Glutamatergic neuron (in vitro differentiated cells): ENCODE measurements at regions not wholly inside any gene's neighbourhood (a gene's known extent, or its start where the extent isn't known, plus 50 kb on each side); places are given as distances from the start of the nearest gene placed in this dataset.

ENCODE experiments used
- DNase-seq: peaks from one replicate; pipeline ENCODE4 v3.0.0; 2022
- H3K27ac Mint-ChIP-seq: one replicate; pipeline ENCODE4 v1.8.0; 2020; ENCODE audit warnings: mild to moderate bottlenecking, mixed read lengths, inconsistent platforms; ENCODE audit not compliant: unreplicated experiment
- H3K27me3 Mint-ChIP-seq: one replicate; pipeline ENCODE4 v1.8.0; 2020; ENCODE audit warnings: mild to moderate bottlenecking, moderate library complexity, mixed read lengths, inconsistent platforms; ENCODE audit not compliant: unreplicated experiment
- H3K36me3 Mint-ChIP-seq: one replicate; pipeline ENCODE4 v1.8.0; 2020; ENCODE audit warnings: mild to moderate bottlenecking, mixed read lengths, inconsistent platforms; ENCODE audit not compliant: unreplicated experiment
- H3K4me1 Mint-ChIP-seq: one replicate; pipeline ENCODE4 v1.8.0; 2020; ENCODE audit warnings: mild to moderate bottlenecking, low read depth, mixed read lengths, inconsistent platforms; ENCODE audit not compliant: unreplicated experiment
- H3K4me3 Mint-ChIP-seq: one replicate; pipeline ENCODE4 v1.8.0; 2020; ENCODE audit warnings: mild to moderate bottlenecking, mixed read lengths, inconsistent platforms; ENCODE audit not compliant: unreplicated experiment
- H3K9me3 Mint-ChIP-seq: one replicate; pipeline ENCODE4 v1.8.0; 2020; ENCODE audit warnings: mild to moderate bottlenecking, moderate library complexity, mixed read lengths, inconsistent platforms; ENCODE audit not compliant: unreplicated experiment
- CTCF ChIP-seq: fragments of 200-600 bp; sonication (generic); IDR thresholded peaks from one replicate; pipeline ENCODE4 v1.5.0; 2021; ENCODE audit not compliant: partially characterized antibody, unreplicated experiment

DNA sequence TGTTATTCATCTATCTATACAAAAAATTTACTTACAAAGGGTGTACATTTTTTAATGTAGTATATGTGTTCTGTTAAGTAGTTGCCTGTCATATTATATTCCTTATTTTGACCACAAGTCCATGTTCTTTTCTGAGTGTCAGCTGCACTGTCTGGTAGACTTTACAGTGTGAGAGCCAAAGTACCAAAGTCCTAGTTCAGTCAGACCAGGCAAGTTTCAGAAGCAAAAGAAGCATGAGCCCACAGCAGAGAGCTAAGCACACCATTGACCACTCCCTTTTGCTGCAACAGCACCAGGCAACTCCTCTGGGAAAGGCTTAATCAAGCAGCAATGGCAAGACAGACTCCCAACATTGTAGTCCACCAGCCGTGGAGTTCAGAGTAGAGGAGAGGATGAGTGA, 631.9 kb upstream of the PKN2 start:
- Mint-ChIP-seq H3K4me3 (no peak overlapping the region), H3K27ac (no peak overlapping the region), H3K9me3 (no peaks in the 10 kb centered on the region), H3K27me3 (peaks cover 2% of the 10 kb centered on the region), H3K36me3 (no peaks in the 10 kb centered on the region), H3K4me1 (peaks cover 3% of the 10 kb centered on the region)
- DNase-seq, result no peak
- TF ChIP-seq CTCF, result no peak

DNA sequence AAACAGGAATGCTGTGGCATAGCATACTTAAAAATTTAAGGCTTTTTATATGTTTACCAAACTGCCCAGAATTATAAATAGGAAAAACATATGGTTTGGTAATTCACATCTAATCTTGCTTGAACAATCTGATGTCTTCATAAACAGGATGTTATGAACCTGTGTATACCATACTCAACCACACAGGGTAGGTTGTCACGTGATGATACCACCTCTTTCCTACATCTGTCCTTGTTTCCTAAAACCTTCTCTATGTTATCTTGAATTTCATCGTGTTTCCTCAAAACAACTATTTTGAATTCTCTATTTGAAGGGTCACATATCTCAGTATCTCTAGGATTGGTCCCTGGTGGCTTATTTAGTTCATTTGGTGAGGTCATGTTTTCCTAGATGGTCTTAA, 631.0 kb upstream of the PKN2 start:
- no peaks in the 10 kb centered on the region for H3K36me3 Mint-ChIP-seq
- H3K27ac Mint-ChIP-seq, result no peak overlapping the region
- peaks cover 2% of the 10 kb centered on the region for H3K27me3 Mint-ChIP-seq
- no peak for TF ChIP-seq CTCF
- no peak for DNase-seq
- no peaks in the 10 kb centered on the region for H3K9me3 Mint-ChIP-seq
- H3K4me1 Mint-ChIP-seq, result peaks cover 3% of the 10 kb centered on the region
- no peak overlapping the region for H3K4me3 Mint-ChIP-seq

GRCh38 chr1:88056881-88057280, 627.2 kb upstream of the PKN2 start:
- no peak overlapping the region for H3K4me3 Mint-ChIP-seq
- DNase-seq, result no peak
- no peak overlapping the region for H3K27ac Mint-ChIP-seq
- H3K9me3 Mint-ChIP-seq, result no peaks in the 10 kb centered on the region
- peaks cover 2% of the 10 kb centered on the region for H3K27me3 Mint-ChIP-seq
- H3K36me3 Mint-ChIP-seq, result no peaks in the 10 kb centered on the region
- peaks cover 5% of the 10 kb centered on the region for H3K4me1 Mint-ChIP-seq
- no peak for TF ChIP-seq CTCF

DNA sequence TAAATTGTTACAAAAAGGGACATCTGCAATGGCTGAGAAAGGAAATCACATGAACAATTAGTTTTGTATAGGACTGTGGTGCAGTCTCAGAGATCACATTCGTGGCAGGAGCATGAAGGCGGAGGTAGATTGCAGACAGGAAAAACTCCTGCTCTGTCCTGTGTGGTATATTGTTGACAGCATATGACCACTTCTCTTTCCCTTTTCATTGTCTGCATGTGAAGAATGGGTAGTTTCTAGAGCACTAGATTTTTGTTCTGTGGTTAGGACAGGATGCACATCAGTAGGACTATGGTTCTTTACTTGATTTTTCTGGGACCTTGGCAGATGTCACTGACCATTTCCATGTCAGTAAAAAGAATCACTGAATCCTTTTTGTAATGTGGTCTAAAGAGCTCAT, 625.9 kb upstream of the PKN2 start:
- H3K27me3 Mint-ChIP-seq, result no peaks in the 10 kb centered on the region
- H3K4me1 Mint-ChIP-seq, result peaks cover 2% of the 10 kb centered on the region
- no peak overlapping the region for H3K27ac Mint-ChIP-seq
- no peak overlapping the region for H3K4me3 Mint-ChIP-seq
- H3K9me3 Mint-ChIP-seq, result no peaks in the 10 kb centered on the region
- H3K36me3 Mint-ChIP-seq, result no peaks in the 10 kb centered on the region
- no peak for TF ChIP-seq CTCF
- DNase-seq, result no peak

DNA sequence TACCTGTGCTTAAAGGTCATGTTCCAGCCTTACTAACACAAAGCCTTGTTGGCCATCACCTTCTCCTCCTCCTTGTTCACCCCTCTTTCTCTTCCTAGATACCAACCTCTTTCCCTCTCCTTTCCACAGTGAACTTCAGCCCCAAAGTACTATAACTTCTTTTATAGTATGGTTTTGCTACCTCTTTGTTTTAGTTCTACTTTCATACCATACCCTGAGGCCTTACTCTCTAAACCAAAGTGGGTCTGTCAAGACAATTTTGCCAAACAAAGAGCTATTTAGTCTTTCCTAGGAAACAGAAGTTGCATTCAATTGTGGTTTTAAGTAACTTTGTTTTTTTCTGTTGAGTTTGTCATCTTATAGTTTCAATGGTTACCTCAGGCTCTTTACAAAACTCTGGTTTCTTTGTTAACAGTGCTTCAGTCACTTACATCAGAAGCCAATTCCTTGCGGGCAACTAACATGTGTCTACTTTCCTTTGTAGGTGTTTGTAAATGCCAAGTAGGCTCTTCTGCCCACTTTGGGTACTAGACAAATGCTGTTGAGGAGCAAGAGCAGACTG, 623.9 kb upstream of the PKN2 start:
- no peak overlapping the region for H3K4me3 Mint-ChIP-seq
- H3K36me3 Mint-ChIP-seq, result no peaks in the 10 kb centered on the region
- no peak for DNase-seq
- H3K4me1 Mint-ChIP-seq, result peaks cover 8% of the 10 kb centered on the region
- TF ChIP-seq CTCF, result no peak
- no peaks in the 10 kb centered on the region for H3K9me3 Mint-ChIP-seq
- no peak overlapping the region for H3K27ac Mint-ChIP-seq
- H3K27me3 Mint-ChIP-seq, result no peaks in the 10 kb centered on the region
